ENCODE measurements at regions not wholly inside any gene's neighbourhood (a gene's known extent, or its start where the extent isn't known, plus 50 kb on each side); places are given as distances from the start of the nearest gene placed in this dataset.

GRCh38 chr6:79378957-79379356, 144.5 kb upstream of the HMGN3 start:
- TF ChIP-seq POLR2AphosphoS5 (IDR thresholded peaks at IDR 0.05; ENCODE audit: low read depth, low read length) = no peak
- TF ChIP-seq POLR2A (IDR thresholded peaks at IDR 0.05; ENCODE audit: low read depth, low read length) = no peak
